ENCODE measurements at regions not wholly inside any gene's neighbourhood (a gene's known extent, or its start where the extent isn't known, plus 50 kb on each side); places are given as distances from the start of the nearest gene placed in this dataset.

- no peak for DNase-seq
Observed at GRCh38 chr16:72308396-72308795, 136.4 kb upstream of the PMFBP1 start.

- no peak for DNase-seq
Observed at GRCh38 chr16:72302332-72302731, 130.4 kb upstream of the PMFBP1 start.

- DNase-seq: no peak
Observed at GRCh38 chr16:72301523-72302236, 129.7 kb upstream of the PMFBP1 start.

GRCh38 chr16:72300892-72301291 is 128.9 kb upstream of the PMFBP1 start:
- no peak for DNase-seq

- DNase-seq: no peak
Observed at GRCh38 chr16:72299684-72300243, 127.8 kb upstream of the PMFBP1 start.

- DNase-seq: no peak
Observed at GRCh38 chr16:72298961-72299360, 127.0 kb upstream of the PMFBP1 start.

- DNase-seq: no peak
Observed at GRCh38 chr16:72295914-72296313, 124.0 kb upstream of the PMFBP1 start.

GRCh38 chr16:72291531-72291981 is 119.6 kb upstream of the PMFBP1 start:
- peak; percentile 67 for DNase-seq

GRCh38 chr16:72291121-72291520 is 119.2 kb upstream of the PMFBP1 start:
- no peak for DNase-seq

- peak; percentile 36 for DNase-seq
Observed at GRCh38 chr16:72287649-72288048, 115.7 kb upstream of the PMFBP1 start.

GRCh38 chr16:72286936-72287620 is 115.1 kb upstream of the PMFBP1 start:
- no peak for DNase-seq

- DNase-seq: peak; percentile 10
Observed at GRCh38 chr16:72285728-72286127, 113.8 kb upstream of the PMFBP1 start.

- DNase-seq: no peak
Observed at GRCh38 chr16:72285324-72285723, 113.4 kb upstream of the PMFBP1 start.

- no peak for DNase-seq
Observed at GRCh38 chr16:72284042-72284789, 112.3 kb upstream of the PMFBP1 start.

- no peak for DNase-seq
Observed at GRCh38 chr16:72282362-72282761, 110.4 kb upstream of the PMFBP1 start.

GRCh38 chr16:72278301-72278700 is 106.3 kb upstream of the PMFBP1 start:
- no peak for DNase-seq

- DNase-seq: no peak
Observed at GRCh38 chr16:72277749-72278148, 105.8 kb upstream of the PMFBP1 start.

- DNase-seq: no peak
Observed at GRCh38 chr16:72271699-72272240, 99.8 kb upstream of the PMFBP1 start.

GRCh38 chr16:72270531-72270930 is 98.6 kb upstream of the PMFBP1 start:
- DNase-seq: no peak

GRCh38 chr16:72266836-72267235 is 94.9 kb upstream of the PMFBP1 start:
- no peak for DNase-seq

- no peak for DNase-seq
Observed at GRCh38 chr16:72264771-72265170, 92.8 kb upstream of the PMFBP1 start.

- DNase-seq: no peak
Observed at GRCh38 chr16:72262711-72263110, 90.8 kb upstream of the PMFBP1 start.

- DNase-seq: no peak
Observed at GRCh38 chr16:72261127-72261526, 89.2 kb upstream of the PMFBP1 start.
